Esophagus squamous epithelium (tissue), 4 donors: ENCODE measurements at regions not wholly inside any gene's neighbourhood (a gene's known extent, or its start where the extent isn't known, plus 50 kb on each side); places are given as distances from the start of the nearest gene placed in this dataset.

Experiments used
- CTCF ChIP-seq, 6 experiments: fragments of 450-650 bp in 4 of 6; fragments of 200-600 bp in 2 of 6; sonication (generic) in 2 of 6; IDR thresholded peaks; one replicate each; pipeline ENCODE4 v1.5.1; 2016 to 2019; ENCODE audit warnings: antibody characterized with exemption in 6 of 6, mild to moderate bottlenecking in 4 of 6, moderate library complexity in 4 of 6
- POLR2A ChIP-seq, 4 donors: fragments of 450-650 bp; IDR thresholded peaks; one replicate each; pipeline ENCODE4 v1.6.1; 2017; ENCODE audit warnings: antibody characterized with exemption in 4 of 4, mild to moderate bottlenecking in 4 of 4, moderate library complexity in 3 of 4

DNA sequence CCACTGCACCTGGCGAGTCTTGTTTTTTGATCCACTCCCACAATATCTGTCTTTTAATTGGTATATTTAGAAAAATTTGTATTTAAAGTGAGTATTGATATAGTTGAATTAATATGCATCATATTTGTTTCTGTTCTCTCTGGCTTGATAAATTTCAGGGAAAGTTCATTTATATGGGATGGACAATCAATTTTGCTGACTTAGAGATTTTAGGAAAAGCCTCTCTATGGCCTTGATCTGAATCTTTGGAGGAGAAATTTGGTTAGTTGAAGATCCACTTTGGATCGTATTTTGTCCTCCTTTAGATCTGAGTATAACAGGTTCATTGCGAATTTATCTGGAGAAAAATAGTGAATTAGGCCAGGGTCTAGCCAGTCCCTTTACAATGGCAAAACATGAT, 67.2 kb downstream of the SPRY2 start:
- no peak for TF ChIP-seq CTCF (IDR thresholded peaks at IDR 0.05)
- no peak for TF ChIP-seq POLR2A (IDR thresholded peaks at IDR 0.05)
